Activated CD4-positive, alpha-beta T cell treated with anti-CD3 and anti-CD28 coated beads for 36 hours (primary cell): ENCODE measurements at regions not wholly inside any gene's neighbourhood (a gene's known extent, or its start where the extent isn't known, plus 50 kb on each side); places are given as distances from the start of the nearest gene placed in this dataset.
"Not testable (repeated sequence)": the region's sequence is repeated elsewhere in the genome, so short reads cannot be mapped to it uniquely, and the experiment has no call there.

Experiments used
- ATAC-seq: fragments of 200-7000 bp; cut with Tn5 transposase; one replicate; pipeline ENCODE4 v1.10.0; 2021; ENCODE audit warnings: mild to moderate bottlenecking, moderate library complexity
- CTCF ChIA-PET: fragments of 350-600 bp; sonication (Branson Sonifier 250); formaldehyde crosslinking; loops from one replicate; lab custom pipeline; 2021; ENCODE audit warnings: antibody characterized with exemption; lab: Charles Lee
- POLR2A ChIA-PET: fragments of 350-600 bp; sonication (Branson Sonifier 250); formaldehyde crosslinking; loops from one replicate; lab custom pipeline; 2021; ENCODE audit warnings: antibody characterized with exemption, inconsistent platforms; lab: Charles Lee
- DNase-seq: peaks from one replicate; pipeline ENCODE4 v3.0.0-alpha.2; 2020
- H3K27ac Mint-ChIP-seq: one replicate; pipeline ENCODE4 v1.8.0; 2021; ENCODE audit warnings: mixed read lengths
- H3K27me3 Mint-ChIP-seq: one replicate; pipeline ENCODE4 v1.8.0; 2021; ENCODE audit warnings: mixed read lengths
- H3K36me3 Mint-ChIP-seq: one replicate; pipeline ENCODE4 v1.8.0; 2021; ENCODE audit warnings: low read depth, mixed read lengths
- H3K4me1 Mint-ChIP-seq: one replicate; pipeline ENCODE4 v1.8.0; 2021; ENCODE audit warnings: mixed read lengths
- H3K4me3 Mint-ChIP-seq: one replicate; pipeline ENCODE4 v1.8.0; 2021; ENCODE audit warnings: mild to moderate bottlenecking, moderate library complexity, mixed read lengths
- H3K9me3 Mint-ChIP-seq: one replicate; pipeline ENCODE4 v1.8.0; 2021; ENCODE audit warnings: low read depth, mixed read lengths
- intact Hi-C, 2 experiments: fragments of 100-400 bp; cut with DNase I in 1 of 2; cut with micrococcal nuclease in 1 of 2; formaldehyde crosslinking; loops; one replicate each; pipeline versions ENCODE4 v1.14.2 to v1.15.1; 2022 to 2024; cut with DNase I, micrococcal nuclease

DNA sequence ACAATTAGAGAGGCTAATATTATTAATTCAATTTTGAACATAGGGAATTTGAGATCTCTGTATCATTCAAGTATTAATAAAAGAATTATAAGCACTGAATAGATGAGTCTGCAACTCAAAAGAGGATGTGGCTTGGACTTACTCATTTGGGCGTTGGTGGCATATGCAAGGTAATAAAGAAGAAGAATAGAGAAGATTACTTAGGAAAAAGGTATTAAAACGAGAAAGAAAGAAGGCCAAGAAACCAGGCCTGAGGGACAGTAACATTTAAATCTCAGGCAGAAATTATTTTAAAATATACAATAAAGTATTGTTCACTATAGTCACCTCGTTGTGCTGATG is 383.0 kb upstream of the INTU start:
- CTCF ChIA-PET: no interaction called here
- no peaks in the 10 kb centered on the region for H3K27me3 Mint-ChIP-seq
- H3K4me1 Mint-ChIP-seq: no peaks in the 10 kb centered on the region

DNA sequence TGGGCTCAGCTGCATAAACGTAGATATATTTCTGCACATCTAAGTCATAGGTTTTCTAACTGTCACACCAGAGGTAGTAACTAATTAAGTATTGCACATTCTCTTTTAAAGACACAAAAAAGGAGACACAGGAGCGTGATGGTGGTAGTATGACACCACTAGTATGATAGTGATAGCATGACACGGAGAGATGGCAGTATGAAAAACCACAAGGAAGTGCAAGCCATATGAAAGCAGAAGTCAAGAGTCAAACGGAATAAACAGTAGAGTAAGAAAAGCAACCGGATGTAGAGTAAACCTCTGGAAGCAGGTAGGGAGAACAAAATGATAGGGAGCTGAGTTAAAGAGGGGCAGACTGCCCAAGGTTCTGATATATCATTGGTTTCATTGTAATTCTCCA is 382.2 kb upstream of the INTU start:
- Mint-ChIP-seq H3K36me3 (no peaks in the 10 kb centered on the region), H3K9me3 (no peaks in the 10 kb centered on the region), H3K27ac (no peak overlapping the region), H3K4me1 (no peaks in the 10 kb centered on the region), H3K27me3 (no peaks in the 10 kb centered on the region), H3K4me3 (no peak overlapping the region)
- POLR2A ChIA-PET: no interaction called here
- ATAC-seq (no peak), DNase-seq (no peak)
- intact Hi-C loops: no loop called here
- CTCF ChIA-PET: no interaction called here

More for the DNA sequence above, 383.0 kb upstream of the INTU start:
- DNase-seq: no peak
- no peak for ATAC-seq
- Mint-ChIP-seq H3K27ac (no peak overlapping the region), H3K36me3 (no peaks in the 10 kb centered on the region), H3K9me3 (peaks cover 2% of the 10 kb centered on the region), H3K4me3 (no peak overlapping the region)
- POLR2A ChIA-PET: no interaction called here
- intact Hi-C loops: no loop called here

DNA sequence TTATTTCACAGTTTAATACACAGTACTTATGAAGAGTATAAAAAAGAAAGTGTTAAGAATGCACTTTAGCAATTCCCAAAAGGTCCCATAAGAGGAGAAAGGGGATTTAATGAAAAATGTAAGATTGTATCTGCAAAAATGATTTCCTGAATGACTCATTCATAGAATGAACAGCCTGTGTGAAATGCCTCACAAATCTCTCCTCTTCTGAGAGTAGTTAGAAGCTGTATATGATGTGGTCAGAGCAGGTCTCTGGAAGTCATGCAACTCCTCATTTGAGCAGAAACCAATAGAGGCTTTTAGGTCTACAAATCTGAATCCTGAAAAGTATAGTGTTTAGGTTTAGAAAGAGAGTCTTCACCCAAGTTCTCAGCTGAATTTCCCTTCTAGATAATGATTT is 381.3 kb upstream of the INTU start:
- POLR2A ChIA-PET: no interaction called here

DNA sequence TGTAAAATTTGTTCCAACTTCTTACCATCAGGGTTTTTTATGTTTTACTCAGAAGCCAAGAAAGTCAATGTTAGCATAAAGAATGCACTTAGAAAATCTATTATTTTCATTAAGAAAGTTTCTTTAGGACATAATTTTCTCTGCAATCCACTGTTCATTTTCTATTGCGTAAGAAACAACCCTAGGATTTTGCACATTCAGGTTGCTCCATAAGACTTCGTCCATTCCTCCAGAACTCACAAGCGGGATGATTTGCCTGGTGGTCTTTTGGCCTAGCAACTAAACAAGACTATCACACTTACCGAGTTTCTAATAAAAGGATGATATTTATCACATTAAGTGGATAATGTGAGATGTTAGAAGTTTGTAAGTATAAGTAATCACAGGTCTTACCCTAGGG is 376.3 kb upstream of the INTU start:
- POLR2A ChIA-PET: no interaction called here
- CTCF ChIA-PET: no interaction called here
- H3K27me3 Mint-ChIP-seq: no peaks in the 10 kb centered on the region
- no peak overlapping the region for H3K4me3 Mint-ChIP-seq
- no peaks in the 10 kb centered on the region for H3K4me1 Mint-ChIP-seq
- DNase-seq: no peak
- no peak for ATAC-seq
- H3K9me3 Mint-ChIP-seq: peaks cover 7% of the 10 kb centered on the region
- no peaks in the 10 kb centered on the region for H3K36me3 Mint-ChIP-seq
- no peak overlapping the region for H3K27ac Mint-ChIP-seq
- intact Hi-C loops: no loop called here

More for the DNA sequence above, 381.3 kb upstream of the INTU start:
- ATAC-seq: no peak
- DNase-seq: no peak
- Mint-ChIP-seq H3K27ac (no peak overlapping the region), H3K36me3 (no peaks in the 10 kb centered on the region), H3K9me3 (no peaks in the 10 kb centered on the region), H3K4me1 (no peaks in the 10 kb centered on the region), H3K27me3 (no peaks in the 10 kb centered on the region), H3K4me3 (no peak overlapping the region)
- CTCF ChIA-PET: no interaction called here
- intact Hi-C loops: no loop called here

DNA sequence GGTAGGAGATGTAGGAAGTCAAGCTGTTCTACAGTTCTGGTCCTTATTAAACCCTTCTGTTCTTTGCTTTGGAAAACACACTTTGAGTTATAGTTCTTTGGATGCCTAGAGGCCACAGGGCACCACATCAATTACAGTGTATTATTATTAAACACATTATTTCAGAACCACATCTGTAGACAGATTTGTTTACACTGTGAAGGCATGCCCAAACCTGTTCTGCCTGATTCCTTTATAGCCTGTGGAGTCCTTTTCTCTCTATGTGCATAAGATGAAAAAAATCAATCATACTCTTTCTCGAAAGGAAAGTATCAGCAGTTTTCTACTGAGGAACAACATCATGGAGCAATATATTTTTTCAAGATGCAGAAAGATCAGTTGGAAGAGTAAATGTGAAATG is 371.3 kb upstream of the INTU start:
- H3K36me3 Mint-ChIP-seq: no peaks in the 10 kb centered on the region
- ChIA-PET POLR2A (no interaction called here), CTCF (no interaction called here)
- no peaks in the 10 kb centered on the region for H3K27me3 Mint-ChIP-seq
- intact Hi-C loops: no loop called here
- H3K4me1 Mint-ChIP-seq: no peaks in the 10 kb centered on the region
- no peak overlapping the region for H3K27ac Mint-ChIP-seq
- ATAC-seq (no peak), DNase-seq (no peak)
- peaks cover 7% of the 10 kb centered on the region for H3K9me3 Mint-ChIP-seq
- no peak overlapping the region for H3K4me3 Mint-ChIP-seq

DNA sequence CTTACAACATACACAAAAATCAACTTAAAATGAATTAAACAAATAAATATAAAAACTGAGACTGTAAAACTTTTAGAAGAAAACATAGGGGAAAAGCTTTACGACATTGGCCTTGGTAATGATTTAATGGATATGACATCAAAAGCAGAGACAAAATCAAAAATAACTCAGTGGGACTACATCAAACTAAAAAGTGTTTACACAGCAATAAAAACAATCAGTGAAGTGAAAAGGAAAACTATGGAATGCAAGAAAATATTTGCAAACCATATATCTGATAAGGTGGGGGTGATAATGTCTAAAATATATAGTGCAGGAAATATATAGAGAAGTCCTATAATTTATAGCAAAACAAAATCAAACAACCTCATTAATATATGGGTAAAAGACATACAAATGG is 364.4 kb upstream of the INTU start:
- ChIA-PET POLR2A (no interaction called here), CTCF (interaction anchor here (0.8 kb wide), 1 partner anchor 96 kb away, joined by 3 read pairs; no protein-coding TSS in a partner anchor)
- intact Hi-C loops: no loop called here
- Mint-ChIP-seq H3K4me3 (no peak overlapping the region), H3K4me1 (no peaks in the 10 kb centered on the region), H3K27ac (no peak overlapping the region), H3K9me3 (peaks cover 14% of the 10 kb centered on the region), H3K36me3 (no peaks in the 10 kb centered on the region), H3K27me3 (no peaks in the 10 kb centered on the region)
- no peak for DNase-seq
- ATAC-seq: no peak

DNA sequence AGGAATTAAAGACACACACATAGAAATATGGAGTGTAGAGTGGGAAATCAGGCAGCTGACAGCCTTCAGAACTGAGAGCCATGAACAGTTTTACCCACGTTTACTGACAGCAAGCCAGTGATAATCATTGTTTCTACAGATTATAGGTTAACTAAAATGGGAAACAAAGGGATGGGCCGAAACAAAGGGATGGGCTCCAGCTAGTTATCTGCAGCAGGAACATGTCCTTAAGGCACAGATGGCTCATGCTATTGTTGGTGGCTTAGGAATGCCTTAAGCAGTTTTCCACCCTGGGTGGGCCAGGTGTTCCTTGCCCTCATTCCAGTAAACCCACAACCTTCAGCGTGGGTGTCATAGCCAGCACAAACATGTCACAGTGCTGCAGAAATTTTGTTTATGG is 355.7 kb upstream of the INTU start:
- intact Hi-C loops, H3K4me3 Mint-ChIP-seq, ATAC-seq, H3K4me1 Mint-ChIP-seq, H3K27ac Mint-ChIP-seq, H3K27me3 Mint-ChIP-seq, POLR2A ChIA-PET, DNase-seq, H3K36me3 Mint-ChIP-seq, CTCF ChIA-PET: not testable (repeated sequence)
- H3K9me3 Mint-ChIP-seq: peaks cover 14% of the 10 kb centered on the region

DNA sequence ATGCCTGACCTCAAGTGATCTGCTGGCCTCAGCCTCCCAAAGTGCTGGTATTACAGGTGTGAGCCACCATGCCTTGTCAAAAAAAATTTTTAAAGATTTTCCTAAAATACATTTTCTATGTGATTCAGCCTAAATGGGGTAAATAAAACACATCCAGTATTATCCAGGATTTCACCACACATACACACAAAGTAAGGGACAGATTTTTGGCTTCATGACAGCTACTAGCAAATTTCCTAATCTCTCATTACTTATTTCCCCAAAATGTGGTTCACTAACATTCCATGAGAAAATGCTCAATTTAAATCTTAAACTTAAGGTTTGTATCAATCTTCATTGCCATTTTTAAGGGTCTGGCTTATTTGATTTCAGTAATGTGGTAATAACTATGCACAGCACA is 348.5 kb upstream of the INTU start:
- peaks cover 5% of the 10 kb centered on the region for H3K9me3 Mint-ChIP-seq
- no peak for DNase-seq
- no peak for ATAC-seq

DNA sequence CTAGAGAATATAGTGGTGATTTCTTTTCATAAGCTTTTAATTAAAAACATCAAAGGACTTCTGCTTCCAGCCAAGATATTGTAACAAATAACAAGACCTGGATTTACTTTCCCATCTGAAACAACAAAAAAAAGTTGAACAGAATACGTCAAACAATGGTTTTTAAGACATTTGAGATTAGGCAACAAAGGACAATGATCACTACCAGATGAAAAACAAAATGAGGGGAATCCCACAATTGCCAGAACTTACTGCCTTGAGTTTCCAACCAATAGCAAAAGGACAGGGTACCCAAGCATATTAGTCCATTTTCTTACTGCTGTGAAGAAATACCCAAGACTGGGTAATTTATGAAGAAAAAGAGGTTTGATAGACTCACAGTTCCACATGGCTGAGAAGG is 341.4 kb upstream of the INTU start:
- Mint-ChIP-seq H3K9me3 (peaks cover 12% of the 10 kb centered on the region), H3K4me1 (no peaks in the 10 kb centered on the region), H3K27ac (no peak overlapping the region), H3K4me3 (no peak overlapping the region), H3K27me3 (no peaks in the 10 kb centered on the region), H3K36me3 (no peaks in the 10 kb centered on the region)
- no peak for ATAC-seq
- ChIA-PET CTCF (interaction anchor here (1.1 to 1.2 kb wide), 2 partner anchors 15 to 28 kb away, joined by 3 read pairs; no protein-coding TSS in a partner anchor), POLR2A (no interaction called here)
- intact Hi-C loops: no loop called here
- no peak for DNase-seq

More for the DNA sequence above, 348.5 kb upstream of the INTU start:
- H3K27me3 Mint-ChIP-seq: no peaks in the 10 kb centered on the region
- no peak overlapping the region for H3K4me3 Mint-ChIP-seq
- H3K4me1 Mint-ChIP-seq: no peaks in the 10 kb centered on the region
- intact Hi-C loops: no loop called here
- ChIA-PET POLR2A (no interaction called here), CTCF (no interaction called here)
- H3K27ac Mint-ChIP-seq: no peak overlapping the region
- no peaks in the 10 kb centered on the region for H3K36me3 Mint-ChIP-seq

DNA sequence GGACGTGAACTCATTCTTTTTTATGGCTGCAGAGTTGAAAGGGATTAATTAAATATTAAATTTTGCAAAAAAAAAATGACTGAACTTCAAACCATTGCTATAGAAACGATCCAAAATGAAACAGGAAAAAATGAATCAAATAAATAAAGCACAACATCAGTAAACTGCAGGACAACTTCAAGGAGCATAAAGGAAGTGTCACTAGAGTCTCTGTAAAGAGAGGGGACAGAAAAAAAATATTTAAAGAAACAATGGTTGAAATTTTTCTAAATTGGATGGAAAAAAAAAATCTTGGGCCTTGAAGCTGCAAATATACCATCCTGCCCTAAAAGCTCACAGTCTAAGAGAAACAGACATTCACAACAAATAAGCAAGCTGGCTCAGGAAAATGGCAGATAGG is 339.3 kb upstream of the INTU start:
- Mint-ChIP-seq H3K4me3 (no peak overlapping the region), H3K27me3 (no peaks in the 10 kb centered on the region), H3K4me1 (no peaks in the 10 kb centered on the region), H3K36me3 (no peaks in the 10 kb centered on the region), H3K9me3 (peaks cover 18% of the 10 kb centered on the region), H3K27ac (no peak overlapping the region)
- intact Hi-C loops: no loop called here
- ChIA-PET CTCF (interaction anchor here (0.7 kb wide), 1 partner anchor 540 kb away, joined by 3 read pairs; no protein-coding TSS in a partner anchor), POLR2A (no interaction called here)
- ATAC-seq: no peak
- DNase-seq: no peak

DNA sequence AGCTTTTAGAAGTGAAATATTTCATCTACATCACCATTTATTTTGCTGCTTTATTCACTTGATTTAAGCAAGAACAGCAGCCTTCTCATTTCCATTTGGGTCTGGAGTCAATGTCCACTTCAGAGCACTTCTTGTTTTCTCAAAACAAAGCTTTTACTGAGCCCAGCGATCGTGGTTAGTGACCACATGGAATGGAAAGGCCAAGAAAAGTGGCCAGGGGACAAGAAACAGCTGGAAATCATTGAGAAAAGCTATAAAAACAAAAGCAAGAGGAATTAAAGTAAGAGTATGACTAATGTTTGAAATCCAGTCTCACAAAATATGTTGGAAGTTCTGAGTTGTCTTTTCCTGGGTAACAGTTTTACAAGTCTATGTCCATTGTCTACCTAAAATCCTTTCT is 328.4 kb upstream of the INTU start:
- peaks cover 20% of the 10 kb centered on the region for H3K9me3 Mint-ChIP-seq
- no peak overlapping the region for H3K27ac Mint-ChIP-seq
- H3K36me3 Mint-ChIP-seq: no peaks in the 10 kb centered on the region
- no peaks in the 10 kb centered on the region for H3K27me3 Mint-ChIP-seq
- no peak overlapping the region for H3K4me3 Mint-ChIP-seq
- ATAC-seq (no peak), DNase-seq (no peak)
- intact Hi-C loops: no loop called here
- no peaks in the 10 kb centered on the region for H3K4me1 Mint-ChIP-seq
- ChIA-PET CTCF (no interaction called here), POLR2A (no interaction called here)

DNA sequence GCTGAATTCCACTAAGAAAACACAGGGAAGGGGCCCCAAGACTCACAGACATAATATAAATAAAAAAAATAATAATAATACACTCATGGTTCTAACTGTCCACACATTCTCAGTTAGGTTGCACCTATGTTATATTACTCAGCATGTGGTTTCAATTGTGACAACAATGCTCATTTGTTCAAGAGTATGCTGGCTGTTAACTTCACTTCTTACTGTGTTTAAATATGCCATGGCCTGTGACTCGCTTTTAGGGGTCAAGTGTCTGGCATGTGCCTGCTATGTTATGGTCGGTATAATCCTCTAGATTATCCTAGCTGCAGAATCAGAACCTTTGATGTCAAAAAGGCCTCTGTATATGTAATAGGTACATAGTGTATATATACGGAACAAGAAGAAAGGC is 324.8 kb upstream of the INTU start:
- POLR2A ChIA-PET: no interaction called here
- Mint-ChIP-seq H3K4me1 (no peaks in the 10 kb centered on the region), H3K27me3 (no peaks in the 10 kb centered on the region), H3K27ac (no peak overlapping the region), H3K4me3 (no peak overlapping the region), H3K9me3 (peaks cover 19% of the 10 kb centered on the region), H3K36me3 (no peaks in the 10 kb centered on the region)
- CTCF ChIA-PET: no interaction called here
- DNase-seq (no peak), ATAC-seq (no peak)
- intact Hi-C loops: no loop called here
